ENCODE measurements at regions not wholly inside any gene's neighbourhood (a gene's known extent, or its start where the extent isn't known, plus 50 kb on each side); places are given as distances from the start of the nearest gene placed in this dataset.

DNA sequence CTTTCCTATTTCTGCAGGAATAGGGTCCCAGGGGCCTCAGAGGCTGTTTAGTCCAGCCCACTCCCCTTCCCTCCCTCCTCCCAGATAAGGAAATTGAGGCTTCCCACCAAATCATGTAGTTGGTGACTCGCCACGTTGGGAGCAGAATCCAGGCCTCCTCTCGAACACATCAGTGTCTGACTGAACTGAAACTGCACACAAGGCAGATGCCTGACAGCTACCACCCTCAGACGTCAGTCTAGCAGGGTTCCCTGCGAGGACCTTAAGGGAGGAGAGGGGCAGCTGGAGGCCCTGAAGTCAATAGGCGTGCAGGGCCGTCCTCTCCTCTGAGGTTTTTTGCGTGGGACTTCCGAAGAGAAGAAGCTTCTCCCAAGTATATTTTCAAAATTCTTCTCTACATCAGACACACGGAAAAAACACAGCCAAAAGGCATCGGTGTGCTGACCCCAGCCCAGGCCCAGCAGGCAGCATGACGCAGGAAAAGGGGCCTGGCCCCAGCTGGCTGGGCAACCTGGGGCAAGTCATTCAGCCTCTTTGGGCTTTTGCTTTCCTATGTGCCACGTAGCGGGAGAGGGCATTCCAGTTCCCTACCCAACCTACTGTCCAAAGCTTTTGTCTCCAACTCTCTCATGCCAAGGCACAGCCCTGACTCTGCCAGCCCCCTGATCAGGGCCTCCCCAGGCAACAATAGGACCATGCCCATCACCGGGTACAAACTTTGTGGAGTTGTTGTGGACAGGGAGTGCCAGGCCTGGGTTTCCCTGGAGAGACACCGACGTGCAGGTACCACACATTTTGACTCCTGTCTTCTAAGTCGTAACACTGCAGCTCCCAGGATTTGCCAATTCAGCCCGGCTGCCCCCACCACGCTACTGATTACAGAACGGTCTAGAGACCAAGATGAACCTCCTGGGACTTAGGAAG is 283.1 kb downstream of the XXYLT1 start:
- H3K27me3 ChIP-seq = no peaks in the 10 kb centered on the region
- DNase-seq = no peak
- no peak overlapping the region for H3K27ac ChIP-seq
- no peak overlapping the region for H3K4me3 ChIP-seq
- H3K9me3 ChIP-seq = no peaks in the 10 kb centered on the region
- TF ChIP-seq, protein P1, sequence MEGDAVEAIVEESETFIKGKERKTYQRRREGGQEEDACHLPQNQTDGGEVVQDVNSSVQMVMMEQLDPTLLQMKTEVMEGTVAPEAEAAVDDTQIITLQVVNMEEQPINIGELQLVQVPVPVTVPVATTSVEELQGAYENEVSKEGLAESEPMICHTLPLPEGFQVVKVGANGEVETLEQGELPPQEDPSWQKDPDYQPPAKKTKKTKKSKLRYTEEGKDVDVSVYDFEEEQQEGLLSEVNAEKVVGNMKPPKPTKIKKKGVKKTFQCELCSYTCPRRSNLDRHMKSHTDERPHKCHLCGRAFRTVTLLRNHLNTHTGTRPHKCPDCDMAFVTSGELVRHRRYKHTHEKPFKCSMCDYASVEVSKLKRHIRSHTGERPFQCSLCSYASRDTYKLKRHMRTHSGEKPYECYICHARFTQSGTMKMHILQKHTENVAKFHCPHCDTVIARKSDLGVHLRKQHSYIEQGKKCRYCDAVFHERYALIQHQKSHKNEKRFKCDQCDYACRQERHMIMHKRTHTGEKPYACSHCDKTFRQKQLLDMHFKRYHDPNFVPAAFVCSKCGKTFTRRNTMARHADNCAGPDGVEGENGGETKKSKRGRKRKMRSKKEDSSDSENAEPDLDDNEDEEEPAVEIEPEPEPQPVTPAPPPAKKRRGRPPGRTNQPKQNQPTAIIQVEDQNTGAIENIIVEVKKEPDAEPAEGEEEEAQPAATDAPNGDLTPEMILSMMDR (IDR thresholded peaks at IDR 0.05) = no peak
- TF ChIP-seq POLR2A (IDR thresholded peaks at IDR 0.05) = no peak
- WGBS, 2 donors = 72 to 89% methylated on average over 14 to 21 of the region's 21 CpGs
- H3K36me3 ChIP-seq (ENCODE audit: low read depth, missing control alignments) = no peaks in the 10 kb centered on the region
- peaks cover 7% of the 10 kb centered on the region for H3K4me1 ChIP-seq
- intact Hi-C loops (cut with DNase I; ENCODE audit: low total_unique reads) = no loop called here

DNA sequence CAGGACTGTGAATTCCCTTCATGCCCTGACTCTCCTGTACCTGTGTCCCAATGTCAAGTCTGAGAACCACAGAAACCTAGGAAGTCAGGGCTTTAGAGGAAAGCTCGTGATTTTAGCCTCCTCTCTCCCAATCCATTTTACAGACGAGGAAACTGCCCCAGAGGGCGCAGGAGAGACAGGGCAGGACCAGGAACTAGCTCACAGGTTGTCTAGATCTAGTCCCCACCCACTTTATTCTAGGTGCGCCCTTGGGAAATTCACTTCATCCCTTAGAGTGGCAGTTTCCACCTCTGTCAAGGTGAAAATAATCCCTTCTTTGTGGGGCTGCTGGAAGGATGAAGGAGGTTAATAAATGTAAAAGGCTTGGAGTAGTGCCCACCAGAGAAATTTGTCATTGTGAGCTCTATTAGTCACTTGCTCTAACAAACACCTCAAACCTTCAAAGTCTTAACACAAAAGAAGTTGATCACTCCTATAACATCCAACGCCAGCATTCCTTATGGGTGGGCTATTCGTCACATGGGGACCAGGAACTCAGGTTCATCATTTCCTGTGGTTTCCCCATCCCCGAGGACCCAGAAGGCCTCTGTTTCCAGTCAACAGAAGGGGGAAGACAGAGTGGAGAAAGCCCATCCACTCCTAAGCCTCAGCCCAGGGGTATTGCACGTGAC is 282.3 kb downstream of the XXYLT1 start:
- intact Hi-C loops (cut with DNase I; ENCODE audit: low total_unique reads) = no loop called here
- 95 to 96% methylated on average over 8 of the region's 8 CpGs for WGBS, 2 donors
- H3K9me3 ChIP-seq = no peaks in the 10 kb centered on the region
- TF ChIP-seq, protein P1 (IDR thresholded peaks at IDR 0.05) = no peak
- no peak for TF ChIP-seq POLR2A (IDR thresholded peaks at IDR 0.05)
- no peak for DNase-seq
- H3K27ac ChIP-seq = no peak overlapping the region
- H3K36me3 ChIP-seq (ENCODE audit: low read depth, missing control alignments) = no peaks in the 10 kb centered on the region
- H3K4me3 ChIP-seq = no peak overlapping the region
- H3K27me3 ChIP-seq = no peaks in the 10 kb centered on the region
- peaks cover 7% of the 10 kb centered on the region for H3K4me1 ChIP-seq

DNA sequence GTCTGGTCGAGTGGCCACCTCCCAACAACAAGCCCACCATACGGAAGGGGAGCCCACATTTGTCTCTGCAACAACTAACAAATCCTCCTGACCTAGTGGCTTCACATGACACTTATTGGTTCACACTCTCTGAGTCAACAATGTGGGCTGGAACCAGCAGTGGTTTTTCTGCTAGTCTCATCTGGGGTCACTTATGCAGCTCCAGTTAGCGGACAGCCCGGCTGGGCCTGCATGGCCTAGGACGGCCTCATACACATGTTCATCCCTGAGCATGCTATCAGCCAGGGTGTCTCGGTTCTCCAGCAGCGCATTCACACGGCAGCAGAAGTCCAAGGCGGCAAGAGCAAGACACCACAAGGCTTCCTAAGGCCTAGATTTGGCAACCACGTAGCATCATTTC is 281.7 kb downstream of the XXYLT1 start:
- Histone ChIP-seq H3K4me1 (peaks cover 7% of the 10 kb centered on the region), H3K27me3 (no peaks in the 10 kb centered on the region), H3K9me3 (no peaks in the 10 kb centered on the region), H3K27ac (no peak overlapping the region), H3K36me3 (ENCODE audit: low read depth, missing control alignments) (no peaks in the 10 kb centered on the region), H3K4me3 (no peak overlapping the region)
- WGBS, 2 donors = 91 to 92% methylated on average over 6 to 10 of the region's 10 CpGs
- no peak for TF ChIP-seq POLR2A (IDR thresholded peaks at IDR 0.05)
- TF ChIP-seq, protein P1 (IDR thresholded peaks at IDR 0.05) = no peak
- no peak for DNase-seq
- intact Hi-C loops (cut with DNase I; ENCODE audit: low total_unique reads) = no loop called here

DNA sequence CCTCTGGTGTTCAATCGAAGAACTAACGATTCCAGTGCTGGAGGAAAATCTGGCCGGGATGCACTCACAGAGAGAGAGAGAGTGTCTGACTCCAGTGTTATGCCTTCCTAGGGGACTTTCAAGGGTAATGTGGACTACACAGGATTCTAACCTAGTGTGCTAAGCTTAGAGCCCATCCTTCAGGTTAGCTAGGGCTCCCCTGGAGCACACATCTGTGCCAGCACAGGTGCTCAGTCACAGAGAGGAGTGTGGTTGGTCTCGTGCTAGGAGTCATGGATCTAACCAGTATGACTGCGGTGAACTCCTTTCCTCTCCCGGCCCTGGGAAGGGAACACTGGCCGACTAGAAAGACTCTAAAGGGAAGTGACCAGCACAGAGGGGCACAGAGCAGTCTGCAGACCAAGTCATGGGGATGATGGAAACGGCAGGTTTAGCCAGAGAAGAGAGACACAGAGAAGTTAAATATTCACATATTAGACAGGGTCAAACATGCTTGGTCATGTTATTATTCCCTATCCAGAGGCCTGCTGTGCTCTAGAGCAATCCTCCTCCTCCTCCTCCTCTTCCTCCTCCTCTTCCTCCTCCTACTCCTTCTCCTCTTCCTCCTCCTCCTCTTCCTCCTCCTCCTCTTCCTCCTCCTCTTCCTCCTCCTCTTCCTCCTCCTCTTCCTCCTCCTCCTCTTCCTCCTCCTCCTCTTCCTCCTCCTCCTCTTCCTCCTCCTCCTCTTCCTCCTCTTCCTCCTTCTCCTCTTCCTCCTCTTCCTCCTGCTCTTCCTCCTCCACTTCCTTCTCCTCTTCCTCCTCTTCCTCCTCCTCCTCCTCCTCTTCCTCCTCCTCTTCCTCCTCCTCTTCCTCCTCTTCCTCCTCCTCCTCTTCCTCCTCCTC is 280.3 kb downstream of the XXYLT1 start:
- no peaks in the 10 kb centered on the region for H3K4me1 ChIP-seq
- no peaks in the 10 kb centered on the region for H3K27me3 ChIP-seq
- TF ChIP-seq, protein P1 (IDR thresholded peaks at IDR 0.05) = no peak
- TF ChIP-seq POLR2A (IDR thresholded peaks at IDR 0.05) = no peak
- 74 to 79% methylated on average over 8 of the region's 8 CpGs for WGBS, 2 donors
- no peak overlapping the region for H3K27ac ChIP-seq
- H3K36me3 ChIP-seq (ENCODE audit: low read depth, missing control alignments) = no peaks in the 10 kb centered on the region
- intact Hi-C loops (cut with DNase I; ENCODE audit: low total_unique reads) = no loop called here
- no peak for DNase-seq
- H3K4me3 ChIP-seq = no peak overlapping the region
- H3K9me3 ChIP-seq = no peaks in the 10 kb centered on the region

Measured in testis (tissue), 2 donors.